EL (cell line): ENCODE measurements at regions not wholly inside any gene's neighbourhood (a gene's known extent, or its start where the extent isn't known, plus 50 kb on each side); places are given as distances from the start of the nearest gene placed in this dataset.
"Not testable (repeated sequence)": the region's sequence is repeated elsewhere in the genome, so short reads cannot be mapped to it uniquely, and the experiment has no call there.

Experiments
- DNase-seq: peaks from one replicate; pipeline ENCODE4 v3.0.0-alpha.2; 2016

- no peak for DNase-seq
Observed at GRCh38 chr14:87813686-87814085, 179.3 kb downstream of the GALC start.

GRCh38 chr14:87813211-87813610 lies 179.8 kb downstream of the GALC start:
- DNase-seq, result no peak

- DNase-seq, result no peak
Observed at GRCh38 chr14:87811246-87811645, 181.7 kb downstream of the GALC start.

- no peak for DNase-seq
Observed at GRCh38 chr14:87810711-87811110, 182.3 kb downstream of the GALC start.

- DNase-seq, result no peak
Observed at GRCh38 chr14:87809261-87809660, 183.7 kb downstream of the GALC start.

- peak; percentile 18 for DNase-seq
Observed at GRCh38 chr14:87805315-87805723, 187.7 kb downstream of the GALC start.

- no peak for DNase-seq
Observed at GRCh38 chr14:87800216-87800615, 192.8 kb downstream of the GALC start.

- no peak for DNase-seq
Observed at GRCh38 chr14:87799400-87799799, 193.6 kb downstream of the GALC start.

- DNase-seq, result no peak
Observed at GRCh38 chr14:87797001-87797400, 196.0 kb downstream of the GALC start.

GRCh38 chr14:87794561-87794960 lies 198.4 kb downstream of the GALC start:
- DNase-seq, result no peak

GRCh38 chr14:87785897-87786296 lies 207.1 kb downstream of the GALC start:
- no peak for DNase-seq

- no peak for DNase-seq
Observed at GRCh38 chr14:87784386-87784785, 208.6 kb downstream of the GALC start.

GRCh38 chr14:87783071-87783470 lies 209.9 kb downstream of the GALC start:
- no peak for DNase-seq

- DNase-seq, result no peak
Observed at GRCh38 chr14:87772854-87773253, 220.1 kb downstream of the GALC start.

GRCh38 chr14:87767567-87767901 lies 225.4 kb downstream of the GALC start:
- no peak for DNase-seq

GRCh38 chr14:87758876-87759275 lies 234.1 kb downstream of the GALC start:
- DNase-seq, result no peak

- DNase-seq, result no peak
Observed at GRCh38 chr14:87756661-87757060, 236.3 kb downstream of the GALC start.

- no peak for DNase-seq
Observed at GRCh38 chr14:87754520-87755223, 238.3 kb downstream of the GALC start.

GRCh38 chr14:87748558-87748957 lies 244.4 kb downstream of the GALC start:
- DNase-seq, result no peak

GRCh38 chr14:87745507-87746118 lies 247.4 kb downstream of the GALC start:
- DNase-seq, result peak; percentile 8

- DNase-seq, result not testable (repeated sequence)
Observed at GRCh38 chr14:87734577-87735360, 258.2 kb downstream of the GALC start.

- DNase-seq, result not testable (repeated sequence)
Observed at GRCh38 chr14:87733115-87733514, 259.9 kb downstream of the GALC start.

GRCh38 chr14:87732562-87732961 lies 260.4 kb downstream of the GALC start:
- DNase-seq, result no peak

GRCh38 chr14:87725318-87725717 lies 267.7 kb downstream of the GALC start:
- no peak for DNase-seq
